Epithelial cell of proximal tubule (primary cell): ENCODE measurements at regions not wholly inside any gene's neighbourhood (a gene's known extent, or its start where the extent isn't known, plus 50 kb on each side); places are given as distances from the start of the nearest gene placed in this dataset.

Experiments
- DNase-seq: peaks from one replicate; pipeline ENCODE4 v3.0.0-alpha.2; 2011; ENCODE audit warnings: low read depth
- H3K4me3 ChIP-seq: 2 replicates; pipeline ENCODE4 v1.5.1; 2011; ENCODE audit warnings: low read depth, mild to moderate bottlenecking, low read length
- TF ChIP-seq, protein P1 (sequence below): conservative IDR thresholded peaks from 2 replicates; pipeline ENCODE4 v1.5.1; 2012; ENCODE audit warnings: low read depth, mild to moderate bottlenecking, low read length

DNA sequence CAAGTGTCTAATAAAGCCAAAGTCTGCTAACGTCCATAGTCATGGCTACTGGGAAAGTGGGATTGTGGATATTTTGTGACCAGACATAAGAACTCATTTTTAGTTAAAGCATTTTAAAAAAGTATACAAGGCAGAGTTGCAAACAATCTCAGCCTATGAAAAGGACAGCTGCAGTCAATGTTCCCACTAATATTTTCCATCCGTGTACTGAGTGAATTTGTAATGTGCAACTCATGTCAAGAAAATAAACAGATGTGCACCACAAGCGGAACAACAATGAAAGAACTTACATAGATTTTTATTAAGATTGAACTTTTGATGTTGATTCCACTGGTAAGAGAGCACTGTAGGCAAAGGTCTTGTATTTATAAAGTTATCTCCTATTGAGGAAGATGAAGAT lies 231.3 kb upstream of the SEMA6D start:
- H3K4me3 ChIP-seq, result no peak overlapping the region
- TF ChIP-seq, protein P1, sequence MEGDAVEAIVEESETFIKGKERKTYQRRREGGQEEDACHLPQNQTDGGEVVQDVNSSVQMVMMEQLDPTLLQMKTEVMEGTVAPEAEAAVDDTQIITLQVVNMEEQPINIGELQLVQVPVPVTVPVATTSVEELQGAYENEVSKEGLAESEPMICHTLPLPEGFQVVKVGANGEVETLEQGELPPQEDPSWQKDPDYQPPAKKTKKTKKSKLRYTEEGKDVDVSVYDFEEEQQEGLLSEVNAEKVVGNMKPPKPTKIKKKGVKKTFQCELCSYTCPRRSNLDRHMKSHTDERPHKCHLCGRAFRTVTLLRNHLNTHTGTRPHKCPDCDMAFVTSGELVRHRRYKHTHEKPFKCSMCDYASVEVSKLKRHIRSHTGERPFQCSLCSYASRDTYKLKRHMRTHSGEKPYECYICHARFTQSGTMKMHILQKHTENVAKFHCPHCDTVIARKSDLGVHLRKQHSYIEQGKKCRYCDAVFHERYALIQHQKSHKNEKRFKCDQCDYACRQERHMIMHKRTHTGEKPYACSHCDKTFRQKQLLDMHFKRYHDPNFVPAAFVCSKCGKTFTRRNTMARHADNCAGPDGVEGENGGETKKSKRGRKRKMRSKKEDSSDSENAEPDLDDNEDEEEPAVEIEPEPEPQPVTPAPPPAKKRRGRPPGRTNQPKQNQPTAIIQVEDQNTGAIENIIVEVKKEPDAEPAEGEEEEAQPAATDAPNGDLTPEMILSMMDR, result no peak
- DNase-seq, result no peak

DNA sequence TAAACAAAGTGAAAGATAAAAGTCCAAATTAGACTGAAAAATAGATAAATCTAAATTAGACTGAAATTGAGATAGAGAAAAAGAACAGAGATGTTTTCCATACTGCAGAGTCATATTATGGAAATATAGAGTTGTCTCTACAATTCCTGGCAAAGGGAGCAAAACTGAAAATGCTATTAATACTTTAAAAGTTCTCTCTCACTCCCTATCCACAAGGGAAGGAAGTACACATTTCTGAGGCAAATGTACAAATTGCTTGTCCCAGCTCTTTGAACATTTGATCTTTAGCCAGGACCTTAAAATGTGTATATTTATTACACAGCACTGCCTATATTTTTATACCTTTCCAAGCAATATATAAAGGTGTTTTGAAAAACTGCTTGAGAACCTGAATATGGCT lies 225.1 kb upstream of the SEMA6D start:
- no peak overlapping the region for H3K4me3 ChIP-seq
- no peak for DNase-seq
- TF ChIP-seq, protein P1, result no peak

DNA sequence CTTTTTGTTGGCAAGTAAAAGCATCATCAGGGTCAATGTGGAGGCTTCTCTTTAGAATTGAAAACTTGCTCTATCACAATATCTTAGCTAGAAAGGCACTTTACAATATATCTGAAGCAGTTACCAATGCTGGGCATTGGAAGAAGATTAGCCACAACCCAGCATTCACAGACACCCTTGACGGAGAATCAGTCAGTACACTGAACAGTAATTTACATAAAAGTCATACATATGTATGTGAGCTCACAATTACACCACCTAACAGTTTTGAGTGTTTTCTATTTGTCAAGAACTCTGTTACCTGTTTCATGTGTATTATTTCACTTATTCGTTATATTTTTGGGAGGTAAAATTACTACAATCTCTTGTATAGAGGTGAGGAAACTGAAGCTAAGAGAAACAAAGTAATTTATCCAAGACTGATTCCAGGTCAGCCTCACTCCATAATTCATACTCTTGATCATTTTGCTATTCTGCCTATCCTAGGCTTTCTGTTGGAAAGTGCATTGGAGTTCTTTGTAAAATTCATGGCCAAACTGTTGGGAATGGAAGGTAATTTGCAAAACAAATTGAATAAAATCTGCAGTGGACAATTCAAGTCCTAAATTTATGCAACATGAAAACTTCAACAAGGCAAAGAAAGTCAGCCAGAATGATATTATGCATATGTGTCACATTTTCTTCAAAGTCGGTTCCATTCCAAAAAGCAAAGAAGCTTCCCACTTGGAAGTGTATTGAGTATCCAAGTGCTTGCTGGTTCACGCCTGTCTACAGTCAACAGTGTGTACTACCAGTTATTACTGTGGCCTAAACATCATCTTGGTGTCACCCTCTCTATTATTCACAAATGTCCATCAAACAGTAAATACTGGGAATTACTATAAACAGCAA lies 223.7 kb upstream of the SEMA6D start:
- TF ChIP-seq, protein P1, result no peak
- no peak overlapping the region for H3K4me3 ChIP-seq
- DNase-seq, result no peak

GRCh38 chr15:47496343-47497185 lies 220.7 kb upstream of the SEMA6D start:
- H3K4me3 ChIP-seq, result no peak overlapping the region
- DNase-seq, result no peak
- TF ChIP-seq, protein P1, result peak; percentile 6

DNA sequence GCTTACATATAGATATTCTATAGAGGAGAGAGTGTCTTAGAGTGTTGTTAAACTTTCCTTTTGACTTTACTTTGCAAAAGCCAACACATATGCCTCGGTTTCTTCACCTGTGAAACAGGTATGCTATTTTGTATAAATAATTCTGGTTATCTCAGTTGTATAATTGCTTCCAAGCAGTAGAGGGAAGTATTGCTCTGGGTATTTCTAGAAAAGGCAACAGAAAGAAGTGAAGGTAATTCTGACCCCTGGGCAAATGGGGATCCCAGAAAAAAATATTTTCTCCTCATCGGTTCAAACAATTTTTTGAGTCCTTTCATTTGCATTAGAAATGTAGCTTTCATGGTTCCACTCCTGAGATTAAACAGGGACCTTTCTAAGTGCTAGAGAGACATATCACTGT lies 216.5 kb upstream of the SEMA6D start:
- no peak for DNase-seq
- H3K4me3 ChIP-seq, result no peak overlapping the region
- TF ChIP-seq, protein P1, result no peak

- H3K4me3 ChIP-seq, result no peak overlapping the region
- DNase-seq, result no peak
- TF ChIP-seq, protein P1, result no peak
These were observed 215.3 kb upstream of the SEMA6D start for GRCh38 chr15:47502041-47502440.
